HG03064 (cell line): ENCODE measurements at regions not wholly inside any gene's neighbourhood (a gene's known extent, or its start where the extent isn't known, plus 50 kb on each side); places are given as distances from the start of the nearest gene placed in this dataset.
"Not testable (repeated sequence)": the region's sequence is repeated elsewhere in the genome, so short reads cannot be mapped to it uniquely, and the experiment has no call there.

Source experiments
- ATAC-seq: cut with Tn5 transposase; IDR thresholded peaks from one replicate; pipeline ENCODE4 v1.9.1; 2021; ENCODE audit warnings: low read depth; ENCODE audit not compliant: unreplicated experiment

- no peak for ATAC-seq
These were observed 50.2 kb upstream of the THSD7B start for GRCh38 chr2:136715146-136715545.

- ATAC-seq = no peak
These were observed 50.8 kb upstream of the THSD7B start for GRCh38 chr2:136714452-136714951.

- no peak for ATAC-seq
These were observed 51.6 kb upstream of the THSD7B start for GRCh38 chr2:136713739-136714138.

GRCh38 chr2:136705336-136705735 is 60.0 kb upstream of the THSD7B start:
- ATAC-seq = no peak

- no peak for ATAC-seq
These were observed 62.1 kb upstream of the THSD7B start for GRCh38 chr2:136703214-136703613.

GRCh38 chr2:136696438-136696837 is 68.9 kb upstream of the THSD7B start:
- no peak for ATAC-seq

- no peak for ATAC-seq
These were observed 71.4 kb upstream of the THSD7B start for GRCh38 chr2:136693966-136694365.

- not testable (repeated sequence) for ATAC-seq
These were observed 85.3 kb upstream of the THSD7B start for GRCh38 chr2:136680079-136680478.

GRCh38 chr2:136665736-136666135 is 99.6 kb upstream of the THSD7B start:
- ATAC-seq = no peak

GRCh38 chr2:136664713-136665405 is 100.5 kb upstream of the THSD7B start:
- ATAC-seq = no peak

GRCh38 chr2:136658201-136658600 is 107.1 kb upstream of the THSD7B start:
- ATAC-seq = no peak

GRCh38 chr2:136653861-136654260 is 111.5 kb upstream of the THSD7B start:
- no peak for ATAC-seq

- ATAC-seq = no peak
These were observed 113.8 kb upstream of the THSD7B start for GRCh38 chr2:136651456-136652010.

- no peak for ATAC-seq
These were observed 118.3 kb upstream of the THSD7B start for GRCh38 chr2:136647039-136647438.

- ATAC-seq = no peak
These were observed 120.0 kb upstream of the THSD7B start for GRCh38 chr2:136645236-136645828.

- no peak for ATAC-seq
These were observed 125.7 kb upstream of the THSD7B start for GRCh38 chr2:136639651-136640050.

GRCh38 chr2:136638193-136638592 is 127.2 kb upstream of the THSD7B start:
- no peak for ATAC-seq

GRCh38 chr2:136637402-136637801 is 127.9 kb upstream of the THSD7B start:
- ATAC-seq = no peak

- no peak for ATAC-seq
These were observed 136.9 kb upstream of the THSD7B start for GRCh38 chr2:136628490-136628889.

GRCh38 chr2:136613096-136613495 is 152.2 kb upstream of the THSD7B start:
- ATAC-seq = no peak

- ATAC-seq = no peak
These were observed 153.3 kb upstream of the THSD7B start for GRCh38 chr2:136612079-136612478.

GRCh38 chr2:136611451-136611850 is 153.9 kb upstream of the THSD7B start:
- ATAC-seq = no peak
